Ishikawa (cell line): ENCODE measurements at regions not wholly inside any gene's neighbourhood (a gene's known extent, or its start where the extent isn't known, plus 50 kb on each side); places are given as distances from the start of the nearest gene placed in this dataset.

Source experiments
- CEBPB ChIP-seq: IDR thresholded peaks from 2 replicates; pipeline ENCODE4 v1.6.1; 2012
- CREB1 ChIP-seq: IDR thresholded peaks from 2 replicates; pipeline ENCODE4 v1.6.1; 2012; ENCODE audit warnings: low read depth
- YY1 ChIP-seq: IDR thresholded peaks from 2 replicates; pipeline ENCODE4 v1.6.1; 2012; ENCODE audit warnings: low read depth

GRCh38 chr7:388023-388960 is 98.3 kb downstream of the FOXL3 start:
- TF ChIP-seq CEBPB (no peak), CREB1 (no peak), YY1 (no peak)
